Fibroblast of lung (primary cell): ENCODE measurements at regions not wholly inside any gene's neighbourhood (a gene's known extent, or its start where the extent isn't known, plus 50 kb on each side); places are given as distances from the start of the nearest gene placed in this dataset.

ENCODE experiments used
- EZH2 ChIP-seq: IDR thresholded peaks from 2 replicates; pipeline ENCODE4 v1.5.1; 2012; ENCODE audit warnings: low read length, control low read depth, mild to moderate bottlenecking; ENCODE audit errors: missing control alignments
- TF ChIP-seq, protein P1 (sequence below), 2 donors: IDR thresholded peaks in 1 of 2; conservative IDR thresholded peaks in 1 of 2; 1 replicate in 1 of 2; 2 replicates in 1 of 2; pipeline ENCODE4 v1.5.1; 2011 to 2012; ENCODE audit warnings: low read length in 2 of 2, control low read depth in 1 of 2, inconsistent platforms in 1 of 2, low read depth in 1 of 2, mild to moderate bottlenecking in 1 of 2

DNA sequence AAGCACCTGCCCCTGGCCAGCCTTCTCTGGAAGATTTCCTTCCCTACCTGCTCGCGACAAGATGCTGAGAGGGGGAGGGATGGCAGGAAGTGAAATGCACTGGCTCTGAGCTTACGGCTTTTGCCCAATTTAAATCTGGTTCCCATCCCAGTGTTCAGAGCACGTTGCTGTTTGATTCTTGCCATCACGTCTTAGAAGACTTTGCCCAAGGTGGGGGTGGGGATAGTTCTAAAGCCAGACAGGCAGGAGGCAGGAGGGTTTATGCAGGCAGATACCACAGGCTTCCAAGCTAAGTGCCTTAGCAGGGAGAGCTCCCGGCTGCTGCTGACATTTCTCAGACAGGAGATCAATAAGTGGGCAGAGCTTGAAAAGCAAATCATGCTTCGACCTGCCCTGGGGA, 393.9 kb downstream of the MID1IP1 start:
- TF ChIP-seq, protein P1, sequence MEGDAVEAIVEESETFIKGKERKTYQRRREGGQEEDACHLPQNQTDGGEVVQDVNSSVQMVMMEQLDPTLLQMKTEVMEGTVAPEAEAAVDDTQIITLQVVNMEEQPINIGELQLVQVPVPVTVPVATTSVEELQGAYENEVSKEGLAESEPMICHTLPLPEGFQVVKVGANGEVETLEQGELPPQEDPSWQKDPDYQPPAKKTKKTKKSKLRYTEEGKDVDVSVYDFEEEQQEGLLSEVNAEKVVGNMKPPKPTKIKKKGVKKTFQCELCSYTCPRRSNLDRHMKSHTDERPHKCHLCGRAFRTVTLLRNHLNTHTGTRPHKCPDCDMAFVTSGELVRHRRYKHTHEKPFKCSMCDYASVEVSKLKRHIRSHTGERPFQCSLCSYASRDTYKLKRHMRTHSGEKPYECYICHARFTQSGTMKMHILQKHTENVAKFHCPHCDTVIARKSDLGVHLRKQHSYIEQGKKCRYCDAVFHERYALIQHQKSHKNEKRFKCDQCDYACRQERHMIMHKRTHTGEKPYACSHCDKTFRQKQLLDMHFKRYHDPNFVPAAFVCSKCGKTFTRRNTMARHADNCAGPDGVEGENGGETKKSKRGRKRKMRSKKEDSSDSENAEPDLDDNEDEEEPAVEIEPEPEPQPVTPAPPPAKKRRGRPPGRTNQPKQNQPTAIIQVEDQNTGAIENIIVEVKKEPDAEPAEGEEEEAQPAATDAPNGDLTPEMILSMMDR (conservative IDR thresholded peaks at IDR 0.05 in 1 of 2, IDR thresholded peaks at IDR 0.05 in 1 of 2; ENCODE audit: low read depth in 1 of 2, low read length in 2 of 2): no peak
- no peak for TF ChIP-seq EZH2
